Epidermal melanocyte (primary cell): ENCODE measurements at regions not wholly inside any gene's neighbourhood (a gene's known extent, or its start where the extent isn't known, plus 50 kb on each side); places are given as distances from the start of the nearest gene placed in this dataset.

Source experiments
- DNase-seq: peaks from one replicate; pipeline ENCODE4 v3.0.0; 2011; ENCODE audit warnings: low spot score; ENCODE audit not compliant: insufficient read length

DNA sequence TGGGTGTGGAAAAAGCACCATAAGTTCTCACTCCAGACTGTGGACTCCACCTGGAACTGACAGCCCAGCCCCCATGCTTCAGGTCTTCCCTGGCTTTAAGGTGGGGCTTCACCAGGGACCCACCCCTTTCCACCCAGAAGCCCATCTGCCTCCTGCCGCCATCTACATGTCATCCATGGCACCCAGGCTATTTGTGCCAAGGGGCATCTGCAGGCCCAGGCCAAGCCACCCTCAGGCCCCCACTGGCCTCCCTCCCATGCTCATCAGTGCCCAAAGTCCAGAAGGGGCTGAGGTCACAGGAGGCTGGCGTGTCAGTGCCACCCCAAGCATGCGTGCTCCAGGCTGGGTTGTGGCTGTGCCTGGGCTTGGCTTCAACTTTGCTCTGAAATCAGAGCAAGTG lies 212.2 kb upstream of the DIO3 start:
- DNase-seq = no peak

- DNase-seq = no peak
These were observed 211.3 kb upstream of the DIO3 start for GRCh38 chr14:101350021-101350420.

DNA sequence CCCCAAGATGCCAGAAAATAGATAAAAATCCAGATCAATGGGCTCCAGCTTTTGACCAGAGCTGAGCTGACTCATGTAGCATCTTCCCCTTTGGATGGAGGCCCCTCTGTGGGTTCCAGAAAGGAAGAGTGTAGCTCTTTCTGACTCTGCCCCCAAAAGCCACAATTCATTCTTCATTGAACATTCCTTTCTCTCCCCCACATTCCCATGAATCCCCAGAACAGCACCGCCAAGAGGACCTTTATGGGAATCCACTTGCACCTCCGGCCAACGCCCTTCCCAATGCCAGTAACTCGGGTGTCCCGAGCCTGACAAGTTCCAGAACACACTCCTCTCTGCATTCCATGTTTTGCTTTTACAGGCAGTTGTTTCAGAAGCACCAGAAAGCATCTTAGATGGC lies 210.6 kb upstream of the DIO3 start:
- no peak for DNase-seq

DNA sequence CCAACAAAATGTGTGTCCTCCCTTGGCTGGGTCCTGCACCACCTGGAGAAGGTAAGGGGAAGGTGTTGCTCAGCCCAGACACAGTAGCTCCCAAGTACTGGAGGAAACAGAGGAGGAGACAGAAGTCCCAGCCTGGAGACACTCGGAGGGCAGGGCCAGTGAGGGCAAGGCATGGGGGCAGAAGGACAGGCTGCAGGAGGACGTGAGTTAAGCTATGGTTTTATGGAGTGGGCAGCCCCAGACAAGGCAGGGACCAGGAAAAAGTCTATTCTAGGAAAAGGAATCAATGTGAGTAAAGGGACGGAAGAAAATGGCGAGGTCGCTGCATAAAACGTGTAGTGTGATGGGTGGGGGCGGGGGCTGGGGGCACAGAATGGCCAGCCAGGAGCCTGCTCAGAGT lies 210.1 kb upstream of the DIO3 start:
- no peak for DNase-seq

- DNase-seq = no peak
These were observed 209.5 kb upstream of the DIO3 start for GRCh38 chr14:101351769-101352168.

GRCh38 chr14:101352567-101352966 lies 208.7 kb upstream of the DIO3 start:
- DNase-seq = no peak

DNA sequence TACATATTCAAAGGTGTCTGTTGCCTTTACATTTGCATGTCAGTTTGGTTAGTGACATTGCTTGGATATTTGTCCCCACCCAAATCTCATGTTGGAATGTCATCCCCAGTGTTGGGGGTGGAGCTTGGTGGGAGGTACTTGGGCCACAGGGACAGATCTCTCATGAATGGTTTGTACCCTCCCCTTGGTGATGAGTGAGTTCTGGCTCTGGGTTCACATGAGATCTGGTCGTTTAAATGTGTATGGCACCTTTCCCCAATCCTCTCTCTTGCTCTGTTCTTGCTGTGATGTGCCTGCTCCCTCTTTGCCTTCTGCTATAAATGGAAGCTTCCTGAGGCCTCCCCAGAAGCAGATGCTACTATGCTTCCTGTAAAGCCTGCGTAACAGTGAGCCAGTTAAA lies 207.9 kb upstream of the DIO3 start:
- DNase-seq = no peak

DNA sequence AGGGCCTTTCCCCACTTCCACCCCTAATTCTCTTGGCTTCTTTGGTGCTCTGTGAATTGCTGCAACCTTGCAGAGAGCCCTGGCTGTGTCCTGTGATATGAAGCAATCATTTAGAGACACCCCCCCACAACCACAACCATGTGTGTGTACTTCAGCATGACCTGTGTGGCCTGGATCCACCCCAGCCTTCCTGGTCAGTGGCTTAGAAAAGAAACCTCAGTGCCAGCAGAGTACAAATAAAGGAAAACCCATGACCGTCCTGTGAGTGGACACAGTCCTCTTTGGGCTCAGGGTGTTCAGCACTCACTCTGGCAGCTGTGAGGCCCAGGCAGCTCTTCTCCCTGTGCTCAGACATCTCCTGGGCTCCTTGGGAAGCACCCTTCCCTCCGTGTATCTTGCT lies 206.6 kb upstream of the DIO3 start:
- no peak for DNase-seq

GRCh38 chr14:101355284-101355683 lies 206.0 kb upstream of the DIO3 start:
- no peak for DNase-seq

DNA sequence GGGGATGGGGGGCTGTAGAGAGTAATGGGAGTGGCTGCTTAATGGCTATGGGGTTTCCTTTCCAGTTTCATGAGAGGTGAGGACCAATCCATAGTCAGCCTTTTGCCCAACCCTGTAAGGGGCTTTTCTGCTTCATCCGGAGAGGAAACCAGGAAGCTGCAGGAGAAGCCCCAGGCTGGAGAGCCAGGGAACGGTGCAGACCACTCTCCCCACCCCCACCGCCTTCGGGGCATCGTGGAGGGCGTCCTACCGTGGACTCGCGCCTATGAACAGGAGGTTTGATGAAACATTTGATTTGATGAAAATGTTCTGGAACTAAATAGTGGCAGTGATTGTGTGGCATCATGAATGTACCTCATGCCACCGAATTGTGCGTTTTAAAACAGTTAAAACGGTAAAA lies 204.3 kb upstream of the DIO3 start:
- no peak for DNase-seq

- DNase-seq = no peak
These were observed 203.6 kb upstream of the DIO3 start for GRCh38 chr14:101357559-101358319.

GRCh38 chr14:101358320-101359125 lies 202.8 kb upstream of the DIO3 start:
- DNase-seq = no peak

GRCh38 chr14:101359221-101360053 lies 201.9 kb upstream of the DIO3 start:
- DNase-seq = no peak

GRCh38 chr14:101360054-101360911 lies 201.0 kb upstream of the DIO3 start:
- no peak for DNase-seq

- no peak for DNase-seq
These were observed 200.3 kb upstream of the DIO3 start for GRCh38 chr14:101361044-101361443.

- no peak for DNase-seq
These were observed 199.6 kb upstream of the DIO3 start for GRCh38 chr14:101361451-101362433.

- no peak for DNase-seq
These were observed 198.6 kb upstream of the DIO3 start for GRCh38 chr14:101362529-101363260.

- DNase-seq = no peak
These were observed 198.1 kb upstream of the DIO3 start for GRCh38 chr14:101363261-101363555.

- DNase-seq = no peak
These were observed 197.4 kb upstream of the DIO3 start for GRCh38 chr14:101363880-101364391.
